Coronary artery (tissue), 2 donors: ENCODE measurements at regions not wholly inside any gene's neighbourhood (a gene's known extent, or its start where the extent isn't known, plus 50 kb on each side); places are given as distances from the start of the nearest gene placed in this dataset.

Source experiments
- DNase-seq: peaks from one replicate; pipeline ENCODE4 v3.0.0-alpha.2; 2017; ENCODE audit warnings: low spot score
- H3K27ac ChIP-seq, 2 donors: fragments of 200-600 bp; sonication (generic); one replicate each; pipeline ENCODE4 v1.5.1; 2016 to 2019
- H3K4me3 ChIP-seq: fragments of 200-600 bp; sonication (generic); 2 replicates; pipeline ENCODE4 v1.5.1; 2016; ENCODE audit warnings: mild to moderate bottlenecking, moderate library complexity
- TF ChIP-seq, protein P1 (sequence below): fragments of 200-600 bp; sonication (generic); IDR thresholded peaks from one replicate; pipeline ENCODE4 v1.5.1; 2019; ENCODE audit warnings: antibody characterized with exemption

DNA sequence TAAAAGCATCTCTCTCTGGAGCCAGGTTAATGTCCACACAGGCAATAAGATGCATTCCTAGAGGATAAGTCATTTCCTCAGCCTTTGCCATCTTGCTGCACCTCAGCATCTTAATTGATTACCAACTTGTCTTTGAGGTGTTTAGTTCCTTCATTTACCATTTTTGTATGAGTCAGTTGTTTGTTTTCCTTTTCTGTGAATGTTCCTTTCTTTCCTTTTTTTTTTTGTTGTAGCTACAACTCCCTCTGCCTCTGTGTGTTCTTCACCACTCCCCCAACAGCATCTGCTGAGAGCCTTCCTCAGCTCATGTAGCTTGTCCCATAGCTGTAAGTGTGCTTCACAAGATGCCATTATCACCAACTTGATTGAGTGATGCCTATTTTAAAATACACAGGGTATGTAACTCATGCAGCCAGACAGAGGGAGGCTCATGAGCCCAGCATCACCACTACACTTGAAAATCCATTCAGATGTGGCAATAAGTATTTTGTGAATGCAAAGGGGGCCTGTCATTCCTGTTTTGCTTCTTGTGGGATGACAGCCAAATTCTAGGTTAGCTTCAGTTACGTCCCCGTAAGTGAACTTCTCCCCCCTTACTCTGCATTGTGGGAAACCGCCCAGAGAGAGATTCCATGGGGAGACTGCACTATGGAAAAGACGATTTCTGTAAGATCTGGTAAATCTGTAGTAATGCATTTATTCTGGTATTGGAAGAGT, 315.9 kb upstream of the ZEB2 start:
- Histone ChIP-seq H3K4me3 (no peak overlapping the region), H3K27ac (no peak overlapping the region)
- DNase-seq, result no peak
- TF ChIP-seq, protein P1, sequence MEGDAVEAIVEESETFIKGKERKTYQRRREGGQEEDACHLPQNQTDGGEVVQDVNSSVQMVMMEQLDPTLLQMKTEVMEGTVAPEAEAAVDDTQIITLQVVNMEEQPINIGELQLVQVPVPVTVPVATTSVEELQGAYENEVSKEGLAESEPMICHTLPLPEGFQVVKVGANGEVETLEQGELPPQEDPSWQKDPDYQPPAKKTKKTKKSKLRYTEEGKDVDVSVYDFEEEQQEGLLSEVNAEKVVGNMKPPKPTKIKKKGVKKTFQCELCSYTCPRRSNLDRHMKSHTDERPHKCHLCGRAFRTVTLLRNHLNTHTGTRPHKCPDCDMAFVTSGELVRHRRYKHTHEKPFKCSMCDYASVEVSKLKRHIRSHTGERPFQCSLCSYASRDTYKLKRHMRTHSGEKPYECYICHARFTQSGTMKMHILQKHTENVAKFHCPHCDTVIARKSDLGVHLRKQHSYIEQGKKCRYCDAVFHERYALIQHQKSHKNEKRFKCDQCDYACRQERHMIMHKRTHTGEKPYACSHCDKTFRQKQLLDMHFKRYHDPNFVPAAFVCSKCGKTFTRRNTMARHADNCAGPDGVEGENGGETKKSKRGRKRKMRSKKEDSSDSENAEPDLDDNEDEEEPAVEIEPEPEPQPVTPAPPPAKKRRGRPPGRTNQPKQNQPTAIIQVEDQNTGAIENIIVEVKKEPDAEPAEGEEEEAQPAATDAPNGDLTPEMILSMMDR, result no peak

DNA sequence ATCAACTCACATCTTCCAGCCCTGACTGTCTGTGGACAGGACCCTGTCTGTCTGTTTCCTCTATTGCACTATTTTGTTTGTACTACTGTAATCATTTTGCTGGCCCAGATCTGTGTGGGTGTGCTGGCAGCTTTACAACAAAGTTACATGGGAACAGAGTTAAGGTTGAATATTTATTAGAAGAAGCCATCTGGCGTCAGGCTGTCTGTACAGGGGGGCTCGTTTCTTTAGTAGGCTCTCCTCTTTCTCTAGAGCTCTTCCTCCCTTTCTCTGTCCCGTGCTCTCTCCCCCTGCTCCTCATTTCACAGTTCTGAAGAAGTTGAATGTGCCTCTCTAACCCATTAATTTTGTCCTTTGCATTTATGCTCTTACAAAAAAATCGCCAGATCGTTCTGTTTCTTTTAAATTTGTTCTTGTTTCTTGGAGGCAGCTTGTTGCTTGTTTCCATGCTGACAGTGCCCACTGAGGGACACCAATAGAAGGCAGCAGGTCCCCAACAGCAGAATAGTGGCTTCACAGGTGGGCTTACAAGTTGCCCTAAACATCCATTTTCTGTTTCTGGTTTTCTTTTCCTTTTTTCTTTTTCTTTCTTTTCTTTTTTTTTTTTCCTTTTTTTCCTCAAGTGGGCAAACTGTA, 315.2 kb upstream of the ZEB2 start:
- TF ChIP-seq, protein P1, result no peak
- no peak overlapping the region for H3K27ac ChIP-seq
- H3K4me3 ChIP-seq, result no peak overlapping the region
- no peak for DNase-seq

DNA sequence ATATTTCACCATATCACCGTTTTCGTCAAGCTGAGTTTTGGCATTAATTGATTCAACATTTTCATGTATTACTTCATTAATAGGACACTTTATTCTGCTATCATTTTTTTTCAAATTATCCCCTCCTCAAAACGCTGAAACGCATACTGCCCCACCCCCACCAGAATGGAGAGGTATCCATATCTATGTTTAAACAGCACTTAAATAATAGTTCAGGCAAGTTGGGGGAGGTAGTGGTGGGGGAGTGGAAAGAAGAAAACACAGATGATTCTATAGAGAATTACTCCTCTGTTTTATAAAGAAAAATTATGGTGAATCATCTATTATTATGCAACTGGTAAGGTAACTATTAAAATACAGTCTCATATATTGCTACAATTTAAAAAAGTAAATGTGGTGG, 314.4 kb upstream of the ZEB2 start:
- Histone ChIP-seq H3K27ac (no peak overlapping the region), H3K4me3 (no peak overlapping the region)
- no peak for DNase-seq
- TF ChIP-seq, protein P1, result no peak

DNA sequence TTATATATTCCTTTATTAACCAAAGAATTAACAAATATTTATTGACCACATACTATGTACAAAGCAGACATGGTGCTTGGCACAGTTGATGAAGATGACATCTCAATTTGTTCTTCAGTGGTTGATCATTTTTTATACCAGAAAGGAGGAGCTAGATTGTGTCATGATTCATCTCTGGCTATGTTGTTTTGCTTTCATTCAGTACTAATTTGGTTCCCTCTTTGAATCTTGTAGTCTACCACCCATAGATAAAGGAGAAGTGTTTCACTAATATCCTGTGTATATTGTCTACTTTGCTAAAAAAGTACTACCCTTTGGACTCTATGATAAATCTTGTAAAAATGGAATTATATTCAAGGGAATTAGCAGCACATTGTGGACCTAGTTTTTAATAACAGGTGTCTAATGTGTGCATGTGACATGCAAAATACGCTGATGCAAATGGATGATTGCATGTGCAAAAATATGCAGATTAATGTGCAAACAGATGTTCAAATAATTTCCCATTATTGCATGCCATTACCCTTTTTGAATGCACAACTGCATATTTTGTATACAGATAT, 313.2 kb upstream of the ZEB2 start:
- DNase-seq, result no peak
- H3K27ac ChIP-seq, result no peak overlapping the region
- TF ChIP-seq, protein P1, result no peak
- H3K4me3 ChIP-seq, result no peak overlapping the region

DNA sequence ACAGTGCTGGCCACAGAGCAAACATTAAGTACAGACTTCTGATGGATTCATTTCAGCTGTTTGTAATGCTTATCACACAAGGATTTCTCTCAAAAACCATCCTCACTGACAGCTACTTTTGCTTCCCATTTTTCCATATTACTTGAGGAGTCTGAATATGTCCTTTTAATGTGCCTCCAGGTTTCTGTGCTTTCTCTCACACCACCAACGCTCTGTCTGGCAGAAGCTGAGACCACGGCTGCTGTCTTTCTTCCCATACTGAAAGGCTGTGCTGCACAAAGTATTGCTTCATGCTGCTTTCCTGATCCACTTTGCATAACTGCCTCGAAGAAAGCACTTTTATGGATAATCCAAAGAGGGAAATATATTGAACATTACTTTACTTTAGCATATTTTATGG, 312.1 kb upstream of the ZEB2 start:
- TF ChIP-seq, protein P1, result no peak
- Histone ChIP-seq H3K4me3 (no peak overlapping the region), H3K27ac (no peak overlapping the region)
- no peak for DNase-seq

DNA sequence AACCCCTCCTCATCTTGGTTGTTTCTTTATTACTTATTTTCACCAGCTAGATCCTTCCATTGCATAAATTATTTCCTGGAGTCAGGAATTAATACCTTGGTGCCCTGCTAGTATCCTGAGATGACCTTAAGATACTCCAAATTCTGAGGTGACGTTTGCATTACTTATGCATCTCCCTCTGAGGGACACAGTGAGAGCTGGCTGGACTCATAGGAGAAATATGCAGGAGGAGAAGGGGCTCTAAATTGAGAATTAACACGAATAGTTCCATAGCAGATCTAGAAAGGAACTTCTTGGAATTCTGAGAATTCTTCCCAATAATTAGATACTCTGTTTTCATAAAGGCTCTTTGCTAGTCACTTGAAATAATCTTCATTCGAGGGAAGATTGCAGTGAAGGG, 310.6 kb upstream of the ZEB2 start:
- TF ChIP-seq, protein P1, result no peak

DNA sequence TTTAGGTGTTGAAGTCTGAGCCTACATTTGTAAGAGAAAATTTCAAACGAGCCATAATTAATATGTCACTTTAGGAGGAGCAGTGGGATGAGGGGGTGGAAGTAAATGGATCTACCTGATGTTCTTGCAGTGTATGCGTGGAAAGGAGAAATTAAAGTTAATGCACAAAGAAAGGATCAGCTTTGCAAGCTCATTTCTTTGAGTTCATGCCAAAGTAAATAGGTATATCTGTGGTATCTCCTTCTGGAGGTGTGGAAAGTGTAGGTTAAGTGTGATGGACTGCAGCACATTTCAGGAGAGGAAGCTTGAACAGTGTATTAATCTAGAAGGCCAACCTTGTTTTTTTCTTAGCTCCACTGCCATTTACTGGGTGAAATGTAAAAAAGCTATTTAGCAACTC, 307.5 kb upstream of the ZEB2 start:
- H3K27ac ChIP-seq, result no peak overlapping the region
- DNase-seq, result no peak
- H3K4me3 ChIP-seq, result no peak overlapping the region
- TF ChIP-seq, protein P1, result no peak

More for the DNA sequence above, 310.6 kb upstream of the ZEB2 start:
- H3K27ac ChIP-seq, result no peak overlapping the region
- no peak overlapping the region for H3K4me3 ChIP-seq
- no peak for DNase-seq
